ENCODE measurements at regions not wholly inside any gene's neighbourhood (a gene's known extent, or its start where the extent isn't known, plus 50 kb on each side); places are given as distances from the start of the nearest gene placed in this dataset.
"Not testable (repeated sequence)": the region's sequence is repeated elsewhere in the genome, so short reads cannot be mapped to it uniquely, and the experiment has no call there.

GRCh38 chr15:36130641-36131310 is 448.6 kb upstream of the CDIN1 start:
- H3K36me3 Mint-ChIP-seq = no peaks in the 10 kb centered on the region
- no peak overlapping the region for H3K27ac Mint-ChIP-seq
- no peak for ATAC-seq
- DNase-seq (ENCODE audit: low spot score in 2 of 2) = no peak
- H3K9me3 Mint-ChIP-seq = peaks cover 0 to 4% of the 10 kb centered on the region in 2 donors

GRCh38 chr15:36133742-36134141 is 445.7 kb upstream of the CDIN1 start:
- DNase-seq (ENCODE audit: low spot score in 2 of 2) (no peak), ATAC-seq (no peak)
- H3K36me3 Mint-ChIP-seq = no peaks in the 10 kb centered on the region
- peaks cover 0 to 7% of the 10 kb centered on the region in 2 donors for H3K9me3 Mint-ChIP-seq
- H3K27ac Mint-ChIP-seq = no peak overlapping the region

- no peak for DNase-seq (ENCODE audit: low spot score in 2 of 2)
- Mint-ChIP-seq H3K27ac (no peak overlapping the region), H3K9me3 (peaks cover 0 to 3% of the 10 kb centered on the region in 2 donors), H3K36me3 (no peaks in the 10 kb centered on the region)
- no peak for ATAC-seq
Measured at GRCh38 chr15:36136049-36136448, 443.4 kb upstream of the CDIN1 start.

GRCh38 chr15:36152936-36153335 is 426.5 kb upstream of the CDIN1 start:
- H3K36me3 Mint-ChIP-seq = no peaks in the 10 kb centered on the region
- no peak for ATAC-seq
- peaks cover 0 to 19% of the 10 kb centered on the region in 2 donors for H3K9me3 Mint-ChIP-seq
- DNase-seq (ENCODE audit: low spot score in 2 of 2) = no peak
- H3K27ac Mint-ChIP-seq = no peak overlapping the region

- ATAC-seq (no peak), DNase-seq (ENCODE audit: low spot score in 2 of 2) (no peak)
- Mint-ChIP-seq H3K27ac (no peak overlapping the region), H3K36me3 (no peaks in the 10 kb centered on the region), H3K9me3 (peaks cover 0 to 6% of the 10 kb centered on the region in 2 donors)
Measured at GRCh38 chr15:36156879-36157427, 422.5 kb upstream of the CDIN1 start.

GRCh38 chr15:36160351-36160750 is 419.1 kb upstream of the CDIN1 start:
- ATAC-seq (no peak), DNase-seq (ENCODE audit: low spot score in 2 of 2) (no peak)
- Mint-ChIP-seq H3K27ac (no peak overlapping the region), H3K36me3 (no peaks in the 10 kb centered on the region), H3K9me3 (peaks cover 4 to 10% of the 10 kb centered on the region in 2 donors)

GRCh38 chr15:36161108-36161507 is 418.3 kb upstream of the CDIN1 start:
- no peaks in the 10 kb centered on the region for H3K36me3 Mint-ChIP-seq
- peaks cover 4 to 10% of the 10 kb centered on the region in 2 donors for H3K9me3 Mint-ChIP-seq
- no peak for ATAC-seq
- no peak overlapping the region for H3K27ac Mint-ChIP-seq
- no peak for DNase-seq (ENCODE audit: low spot score in 2 of 2)

GRCh38 chr15:36161771-36162212 is 417.6 kb upstream of the CDIN1 start:
- Mint-ChIP-seq H3K27ac (no peak overlapping the region), H3K9me3 (peaks cover 4 to 10% of the 10 kb centered on the region in 2 donors), H3K36me3 (no peaks in the 10 kb centered on the region)
- ATAC-seq = no peak
- DNase-seq (ENCODE audit: low spot score in 2 of 2) = no peak

- H3K9me3 Mint-ChIP-seq; DNase-seq (ENCODE audit: low spot score in 2 of 2); H3K27ac Mint-ChIP-seq; H3K36me3 Mint-ChIP-seq; ATAC-seq: not testable (repeated sequence)
Measured at GRCh38 chr15:36163983-36164382, 415.4 kb upstream of the CDIN1 start.

- no peak overlapping the region for H3K27ac Mint-ChIP-seq
- DNase-seq (ENCODE audit: low spot score in 2 of 2) = no peak
- ATAC-seq = no peak
- H3K9me3 Mint-ChIP-seq = no peaks in the 10 kb centered on the region
- H3K36me3 Mint-ChIP-seq = no peaks in the 10 kb centered on the region
Measured at GRCh38 chr15:36172955-36173354, 406.5 kb upstream of the CDIN1 start.

- Mint-ChIP-seq H3K36me3 (no peaks in the 10 kb centered on the region), H3K9me3 (no peaks in the 10 kb centered on the region), H3K27ac (no peak overlapping the region)
- DNase-seq (ENCODE audit: low spot score in 2 of 2) = no peak
- no peak for ATAC-seq
Measured at GRCh38 chr15:36175186-36175740, 404.2 kb upstream of the CDIN1 start.

- ATAC-seq (no peak), DNase-seq (ENCODE audit: low spot score in 2 of 2) (no peak)
- Mint-ChIP-seq H3K36me3 (no peaks in the 10 kb centered on the region), H3K9me3 (no peaks in the 10 kb centered on the region), H3K27ac (no peak overlapping the region)
Measured at GRCh38 chr15:36175741-36176291, 403.6 kb upstream of the CDIN1 start.

- ATAC-seq = no peak
- Mint-ChIP-seq H3K27ac (no peak overlapping the region), H3K9me3 (no peaks in the 10 kb centered on the region)
Measured at GRCh38 chr15:36177590-36178302, 401.7 kb upstream of the CDIN1 start.

GRCh38 chr15:36178303-36178633 is 401.2 kb upstream of the CDIN1 start:
- Mint-ChIP-seq H3K27ac (no peak overlapping the region), H3K36me3 (no peaks in the 10 kb centered on the region), H3K9me3 (no peaks in the 10 kb centered on the region)
- ATAC-seq (no peak), DNase-seq (ENCODE audit: low spot score in 2 of 2) (no peak)

More at GRCh38 chr15:36177590-36178302, 401.7 kb upstream of the CDIN1 start:
- H3K36me3 Mint-ChIP-seq = no peaks in the 10 kb centered on the region
- DNase-seq (ENCODE audit: low spot score in 2 of 2) = no peak

- H3K36me3 Mint-ChIP-seq = no peaks in the 10 kb centered on the region
- H3K27ac Mint-ChIP-seq = no peak overlapping the region
- peaks cover 4 to 13% of the 10 kb centered on the region in 2 donors for H3K9me3 Mint-ChIP-seq
- ATAC-seq (no peak), DNase-seq (ENCODE audit: low spot score in 2 of 2) (no peak)
Measured at GRCh38 chr15:36183201-36183600, 396.2 kb upstream of the CDIN1 start.

- Mint-ChIP-seq H3K9me3 (peaks cover 4 to 13% of the 10 kb centered on the region in 2 donors), H3K27ac (no peak overlapping the region), H3K36me3 (no peaks in the 10 kb centered on the region)
- ATAC-seq (no peak), DNase-seq (ENCODE audit: low spot score in 2 of 2) (no peak)
Measured at GRCh38 chr15:36185438-36185837, 394.0 kb upstream of the CDIN1 start.

- ATAC-seq (no peak), DNase-seq (ENCODE audit: low spot score in 2 of 2) (no peak)
- Mint-ChIP-seq H3K9me3 (peaks cover 4 to 13% of the 10 kb centered on the region in 2 donors), H3K27ac (no peak overlapping the region), H3K36me3 (no peaks in the 10 kb centered on the region)
Measured at GRCh38 chr15:36185845-36186244, 393.6 kb upstream of the CDIN1 start.
